ENCODE measurements at regions not wholly inside any gene's neighbourhood (a gene's known extent, or its start where the extent isn't known, plus 50 kb on each side); places are given as distances from the start of the nearest gene placed in this dataset.
A peak's percentile ranks its signal among the peaks of the same experiment; 100 is the strongest.

GRCh38 chr1:234712891-234713305 lies 102.9 kb upstream of the IRF2BP2 start (continued):
- no peak for TF ChIP-seq ZNF362 (CRISPR knock-in tag; IDR thresholded peaks at IDR 0.05; ENCODE audit: borderline replicate concordance)
- TF ChIP-seq ZNF652 (CRISPR knock-in tag; IDR thresholded peaks at IDR 0.05; ENCODE audit: borderline replicate concordance, low read depth), result no peak
- TF ChIP-seq CENPBD1 (CRISPR knock-in tag; IDR thresholded peaks at IDR 0.05; ENCODE audit: borderline replicate concordance, low read depth), result no peak
- TF ChIP-seq CSRNP1 (CRISPR knock-in tag; IDR thresholded peaks at IDR 0.05), result no peak
- no peak for TF ChIP-seq ZFP36L1 (CRISPR knock-in tag; IDR thresholded peaks at IDR 0.05)
- no peak for TF ChIP-seq CBX5 (CRISPR knock-in tag; IDR thresholded peaks at IDR 0.05; ENCODE audit: borderline replicate concordance)
- TF ChIP-seq ZNF740 (CRISPR knock-in tag; IDR thresholded peaks at IDR 0.05), result no peak
- TF ChIP-seq ZNF788 (CRISPR knock-in tag; IDR thresholded peaks at IDR 0.05; ENCODE audit: borderline replicate concordance), result no peak
- TF ChIP-seq HNF1A (IDR thresholded peaks at IDR 0.05; ENCODE audit: low read depth), result no peak
- TF ChIP-seq HNF1A (CRISPR knock-in tag; IDR thresholded peaks at IDR 0.05; ENCODE audit: borderline replicate concordance), result no peak
- TF ChIP-seq CSRNP2 (CRISPR knock-in tag; conservative IDR thresholded peaks at IDR 0.05; ENCODE audit: low read depth), result no peak
- no peak for TF ChIP-seq ETV5 (CRISPR knock-in tag; IDR thresholded peaks at IDR 0.05; ENCODE audit: borderline replicate concordance)
- TF ChIP-seq FOSL2 (CRISPR knock-in tag; IDR thresholded peaks at IDR 0.05), result peak; percentile 32; the same call in 1 of the 2 replicates
- no peak for TF ChIP-seq ZKSCAN8 (CRISPR knock-in tag; IDR thresholded peaks at IDR 0.05; ENCODE audit: borderline replicate concordance)
- no peak for TF ChIP-seq ZNF275 (CRISPR knock-in tag; IDR thresholded peaks at IDR 0.05; ENCODE audit: borderline replicate concordance)
- no peak for TF ChIP-seq ETS1 (CRISPR knock-in tag; IDR thresholded peaks at IDR 0.05)
